Peyer's patch (tissue), 4 donors: ENCODE measurements at regions not wholly inside any gene's neighbourhood (a gene's known extent, or its start where the extent isn't known, plus 50 kb on each side); places are given as distances from the start of the nearest gene placed in this dataset.

Source experiments
- DNase-seq, 3 donors: peaks; one replicate each; pipeline ENCODE4 v3.0.0-alpha.2; 2017 to 2019
- H3K27ac ChIP-seq, 4 donors: fragments of 200-600 bp; sonication (generic); one replicate each; pipeline ENCODE4 v1.5.1; 2016 to 2019
- H3K27me3 ChIP-seq, 2 donors: fragments of 200-600 bp; sonication (generic); one replicate each; pipeline ENCODE4 v1.5.1; 2019
- H3K36me3 ChIP-seq, 3 donors: fragments of 200-600 bp; sonication (generic); one replicate each; pipeline ENCODE4 v1.5.1; 2016 to 2019
- H3K4me1 ChIP-seq, 4 donors: fragments of 200-600 bp; sonication (generic); one replicate each; pipeline ENCODE4 v1.5.1; 2016 to 2019
- H3K4me3 ChIP-seq, 4 donors: fragments of 200-600 bp; sonication (generic); 1 replicate in 3 of 4; 2 replicates in 1 of 4; pipeline ENCODE4 v1.5.1; 2016 to 2019; ENCODE audit warnings: mild to moderate bottlenecking in 1 of 4
- H3K9me3 ChIP-seq, 4 donors: fragments of 200-600 bp; sonication (generic); one replicate each; pipeline ENCODE4 v1.5.1; 2016 to 2019; ENCODE audit warnings: mild to moderate bottlenecking in 1 of 4
- CTCF ChIP-seq, 6 experiments: fragments of 450-650 bp in 4 of 6; fragments of 200-600 bp in 2 of 6; sonication (generic) in 1 of 6; IDR thresholded peaks; one replicate each; pipeline ENCODE4 v1.5.1; 2017 to 2019; ENCODE audit warnings: antibody characterized with exemption in 6 of 6, mild to moderate bottlenecking in 3 of 6, moderate library complexity in 1 of 6
- POLR2A ChIP-seq, 2 donors: fragments of 450-650 bp; IDR thresholded peaks; one replicate each; pipeline ENCODE4 v1.5.1; 2017; ENCODE audit warnings: antibody characterized with exemption in 2 of 2, mild to moderate bottlenecking in 2 of 2, moderate library complexity in 2 of 2

- no peak overlapping the region for H3K4me3 ChIP-seq
- TF ChIP-seq POLR2A (IDR thresholded peaks at IDR 0.05) (no peak), CTCF (IDR thresholded peaks at IDR 0.05) (no peak)
These were observed 59.0 kb upstream of the KLHL14 start for GRCh38 chr18:32831781-32832180.

GRCh38 chr18:32823226-32823625, 50.4 kb upstream of the KLHL14 start:
- no peaks in the 10 kb centered on the region for H3K27me3 ChIP-seq
- no peaks in the 10 kb centered on the region for H3K4me1 ChIP-seq
- no peak for TF ChIP-seq POLR2A (IDR thresholded peaks at IDR 0.05)
- no peak for TF ChIP-seq CTCF (IDR thresholded peaks at IDR 0.05)
- DNase-seq = no peak
- H3K36me3 ChIP-seq = no peaks in the 10 kb centered on the region
- no peak overlapping the region for H3K27ac ChIP-seq
- H3K4me3 ChIP-seq = no peak overlapping the region
- H3K9me3 ChIP-seq = no peaks in the 10 kb centered on the region

More at GRCh38 chr18:32831781-32832180, 59.0 kb upstream of the KLHL14 start:
- Histone ChIP-seq H3K9me3 (no peaks in the 10 kb centered on the region), H3K36me3 (no peaks in the 10 kb centered on the region), H3K27ac (no peak overlapping the region), H3K4me1 (no peaks in the 10 kb centered on the region), H3K27me3 (no peaks in the 10 kb centered on the region)
- DNase-seq = no peak
